ENCODE measurements at regions not wholly inside any gene's neighbourhood (a gene's known extent, or its start where the extent isn't known, plus 50 kb on each side); places are given as distances from the start of the nearest gene placed in this dataset.

DNA sequence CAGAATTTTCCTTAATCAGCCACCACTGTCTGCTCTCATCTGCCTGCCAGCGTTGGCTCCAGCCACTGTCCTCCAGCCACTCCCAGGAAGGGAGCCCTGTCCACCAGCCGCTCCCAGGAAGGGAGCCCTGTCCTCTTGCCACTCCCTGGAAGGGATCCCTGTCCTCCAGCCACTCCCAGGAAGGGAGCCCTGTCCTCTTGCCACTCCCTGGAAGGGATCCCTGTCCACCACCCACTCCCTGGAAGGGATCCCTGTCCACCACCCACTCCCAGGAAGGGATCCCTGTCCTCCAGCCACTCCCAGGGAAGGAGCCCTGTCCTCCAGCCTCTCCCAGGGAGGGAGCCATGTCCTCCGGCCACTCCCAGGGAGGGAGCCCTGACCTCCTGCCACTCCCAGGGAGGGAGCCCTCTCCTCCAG, 726.5 kb downstream of the PTPRU start:
- DNase-seq (ENCODE audit: low read depth) = no peak
- TF ChIP-seq, protein P1, sequence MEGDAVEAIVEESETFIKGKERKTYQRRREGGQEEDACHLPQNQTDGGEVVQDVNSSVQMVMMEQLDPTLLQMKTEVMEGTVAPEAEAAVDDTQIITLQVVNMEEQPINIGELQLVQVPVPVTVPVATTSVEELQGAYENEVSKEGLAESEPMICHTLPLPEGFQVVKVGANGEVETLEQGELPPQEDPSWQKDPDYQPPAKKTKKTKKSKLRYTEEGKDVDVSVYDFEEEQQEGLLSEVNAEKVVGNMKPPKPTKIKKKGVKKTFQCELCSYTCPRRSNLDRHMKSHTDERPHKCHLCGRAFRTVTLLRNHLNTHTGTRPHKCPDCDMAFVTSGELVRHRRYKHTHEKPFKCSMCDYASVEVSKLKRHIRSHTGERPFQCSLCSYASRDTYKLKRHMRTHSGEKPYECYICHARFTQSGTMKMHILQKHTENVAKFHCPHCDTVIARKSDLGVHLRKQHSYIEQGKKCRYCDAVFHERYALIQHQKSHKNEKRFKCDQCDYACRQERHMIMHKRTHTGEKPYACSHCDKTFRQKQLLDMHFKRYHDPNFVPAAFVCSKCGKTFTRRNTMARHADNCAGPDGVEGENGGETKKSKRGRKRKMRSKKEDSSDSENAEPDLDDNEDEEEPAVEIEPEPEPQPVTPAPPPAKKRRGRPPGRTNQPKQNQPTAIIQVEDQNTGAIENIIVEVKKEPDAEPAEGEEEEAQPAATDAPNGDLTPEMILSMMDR (IDR thresholded peaks at IDR 0.05; ENCODE audit: low read depth, low read length, missing control alignments) = no peak
- no peak overlapping the region for H3K4me3 ChIP-seq (ENCODE audit: low read depth, low read length)

DNA sequence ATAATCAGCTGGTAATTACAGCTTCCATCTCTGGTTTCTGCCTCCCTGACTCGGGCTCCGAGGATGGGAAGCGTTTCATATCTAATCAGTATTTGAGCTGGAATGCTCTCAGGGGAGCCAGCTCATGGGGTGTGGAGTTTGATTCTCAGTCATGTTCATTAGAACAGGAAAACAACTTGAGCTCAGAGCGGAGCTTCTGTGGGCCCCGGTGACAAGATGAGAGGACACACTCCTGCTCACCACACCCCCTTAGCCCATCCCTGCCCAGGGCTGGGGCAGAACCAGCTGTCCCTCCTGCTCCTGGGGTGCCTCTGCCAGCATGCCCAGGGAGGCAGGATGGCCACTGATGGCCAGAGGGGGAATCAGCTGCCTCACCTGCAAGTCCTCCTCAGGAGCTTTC, 726.0 kb downstream of the PTPRU start:
- no peak overlapping the region for H3K4me3 ChIP-seq (ENCODE audit: low read depth, low read length)
- DNase-seq (ENCODE audit: low read depth) = no peak
- TF ChIP-seq, protein P1 (IDR thresholded peaks at IDR 0.05; ENCODE audit: low read depth, low read length, missing control alignments) = no peak

DNA sequence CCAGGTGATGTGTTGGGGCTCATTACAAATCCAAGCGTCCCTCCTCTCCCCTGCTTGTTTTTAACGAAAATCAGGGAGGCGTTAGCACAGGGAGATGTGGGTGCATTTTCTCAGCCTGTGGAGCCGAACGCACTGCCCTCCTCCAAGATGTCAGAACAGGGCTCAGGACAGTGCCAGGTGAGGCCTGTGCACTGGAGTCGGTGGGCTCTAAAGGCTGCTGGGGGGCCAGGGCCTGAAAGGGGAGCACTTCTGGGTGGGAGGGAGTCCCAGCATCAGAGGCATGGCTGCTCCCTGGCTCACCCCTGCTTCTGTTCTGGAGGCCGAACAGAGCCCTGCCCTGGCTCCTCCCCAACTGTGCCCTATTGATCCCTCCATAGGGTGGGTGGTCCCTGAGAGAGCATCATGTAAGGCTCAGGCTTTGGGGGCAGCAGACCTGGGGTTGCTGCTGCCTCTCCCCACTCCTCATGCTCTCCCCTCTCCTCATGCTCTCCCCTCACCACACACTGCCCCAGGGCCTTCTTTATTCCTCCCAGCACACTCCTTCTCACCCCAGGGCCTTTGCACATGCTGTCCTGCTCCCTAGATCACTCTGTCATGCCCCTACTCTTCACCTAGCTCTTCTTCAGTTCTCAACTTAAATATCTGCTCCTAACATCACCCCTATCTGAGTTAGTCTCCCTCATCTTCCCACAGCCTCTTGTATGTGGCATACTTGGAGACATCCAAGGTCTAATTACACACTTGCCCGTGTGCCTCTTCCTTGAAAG, 725.2 kb downstream of the PTPRU start:
- TF ChIP-seq, protein P1 (IDR thresholded peaks at IDR 0.05; ENCODE audit: low read depth, low read length, missing control alignments) = no peak
- DNase-seq (ENCODE audit: low read depth) = no peak
- H3K4me3 ChIP-seq (ENCODE audit: low read depth, low read length) = no peak overlapping the region

DNA sequence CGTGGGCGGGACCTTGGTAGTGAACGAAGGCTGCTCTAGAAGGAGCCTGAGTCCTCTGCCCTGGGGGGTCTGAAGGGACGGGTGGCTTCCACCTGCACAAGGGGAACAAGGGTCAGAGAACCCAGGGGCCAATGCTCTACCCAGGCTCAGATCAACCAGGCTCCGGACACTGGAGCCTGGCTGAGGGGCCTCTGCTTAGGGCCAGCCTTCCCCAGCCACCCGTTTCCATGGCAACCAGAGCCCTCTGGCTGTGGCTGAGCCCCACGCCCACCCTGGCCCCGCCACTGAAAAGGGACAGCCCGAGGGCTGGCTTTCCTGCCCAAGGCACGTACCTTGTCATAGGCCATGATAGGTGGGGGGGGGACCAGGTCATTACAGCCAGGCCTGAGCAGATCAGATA, 724.6 kb downstream of the PTPRU start:
- no peak overlapping the region for H3K4me3 ChIP-seq (ENCODE audit: low read depth, low read length)
- TF ChIP-seq, protein P1 (IDR thresholded peaks at IDR 0.05; ENCODE audit: low read depth, low read length, missing control alignments) = no peak
- DNase-seq (ENCODE audit: low read depth) = no peak

DNA sequence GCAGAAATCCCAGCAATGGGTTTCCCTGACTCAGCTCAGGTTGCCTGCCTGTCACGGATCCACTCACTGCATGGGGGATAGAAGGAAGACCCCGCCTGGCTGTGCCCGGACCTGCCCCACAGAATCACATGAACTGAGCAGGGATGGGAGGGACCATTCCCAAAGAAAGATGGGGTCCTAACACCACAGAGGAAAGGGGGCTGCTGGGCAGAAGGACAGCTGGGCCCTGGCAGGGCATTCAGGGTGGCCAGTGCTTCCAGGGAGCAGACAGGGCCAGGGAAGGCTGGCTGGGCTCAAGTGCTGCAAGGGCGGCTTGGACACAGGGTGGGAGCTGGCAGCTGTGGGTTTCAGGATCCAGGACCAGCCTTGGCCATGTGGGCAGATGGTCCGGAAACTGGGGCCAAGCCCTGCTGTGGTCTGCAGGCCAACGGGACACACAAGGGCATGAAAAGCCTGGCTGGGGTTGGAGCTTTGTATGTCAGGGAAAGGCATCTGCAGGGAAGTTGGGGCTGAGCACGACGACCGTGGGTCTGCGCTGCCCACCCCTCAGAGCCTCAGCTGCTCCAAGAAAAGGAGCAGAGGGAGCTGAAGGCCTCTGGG, 723.9 kb downstream of the PTPRU start:
- TF ChIP-seq, protein P1 (IDR thresholded peaks at IDR 0.05; ENCODE audit: low read depth, low read length, missing control alignments) = no peak
- DNase-seq (ENCODE audit: low read depth) = no peak
- H3K4me3 ChIP-seq (ENCODE audit: low read depth, low read length) = no peak overlapping the region

DNA sequence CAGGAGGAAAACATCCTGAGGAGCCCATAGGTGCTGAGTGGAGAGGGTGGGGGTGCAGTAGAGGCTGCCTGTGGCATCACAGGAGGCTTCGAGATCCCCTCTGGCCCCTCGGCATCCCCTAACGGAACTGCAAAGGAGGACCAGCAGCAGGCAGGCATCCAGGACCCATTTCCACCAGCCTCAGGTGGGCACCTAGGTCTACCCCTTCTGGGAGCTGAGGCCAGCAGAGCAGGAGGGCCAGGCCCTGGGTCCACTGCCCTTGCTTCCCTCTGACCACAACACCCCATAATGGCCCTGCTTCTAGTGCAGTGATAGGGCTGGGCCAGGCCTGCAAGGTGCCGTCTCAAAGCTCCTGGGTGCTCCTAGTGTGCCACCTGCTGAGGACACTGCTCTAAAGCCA, 723.0 kb downstream of the PTPRU start:
- TF ChIP-seq, protein P1 (IDR thresholded peaks at IDR 0.05; ENCODE audit: low read depth, low read length, missing control alignments) = no peak
- no peak overlapping the region for H3K4me3 ChIP-seq (ENCODE audit: low read depth, low read length)
- no peak for DNase-seq (ENCODE audit: low read depth)

DNA sequence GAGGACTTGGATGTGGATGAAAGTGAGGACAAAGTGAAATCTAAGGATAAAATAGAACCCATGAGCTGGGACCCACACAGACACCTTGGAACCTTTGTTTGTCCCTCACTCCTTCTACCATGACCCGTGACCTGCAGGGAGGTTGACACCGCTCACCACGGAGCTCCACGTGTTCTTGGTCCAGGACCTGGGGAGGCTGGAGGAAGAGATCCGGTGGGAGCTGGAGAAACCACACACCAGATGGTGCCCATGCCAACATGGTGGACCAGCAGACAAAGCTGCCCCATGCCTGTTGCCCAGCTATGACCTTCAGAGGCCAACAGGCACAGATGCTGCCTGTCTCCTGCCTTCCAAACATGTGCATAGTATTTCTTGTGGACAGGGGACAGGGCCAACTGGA, 721.9 kb downstream of the PTPRU start:
- TF ChIP-seq, protein P1 (IDR thresholded peaks at IDR 0.05; ENCODE audit: low read depth, low read length, missing control alignments) = no peak
- DNase-seq (ENCODE audit: low read depth) = no peak
- no peak overlapping the region for H3K4me3 ChIP-seq (ENCODE audit: low read depth, low read length)
